ENCODE measurements at regions not wholly inside any gene's neighbourhood (a gene's known extent, or its start where the extent isn't known, plus 50 kb on each side); places are given as distances from the start of the nearest gene placed in this dataset.
"Not testable (repeated sequence)": the region's sequence is repeated elsewhere in the genome, so short reads cannot be mapped to it uniquely, and the experiment has no call there.

DNA sequence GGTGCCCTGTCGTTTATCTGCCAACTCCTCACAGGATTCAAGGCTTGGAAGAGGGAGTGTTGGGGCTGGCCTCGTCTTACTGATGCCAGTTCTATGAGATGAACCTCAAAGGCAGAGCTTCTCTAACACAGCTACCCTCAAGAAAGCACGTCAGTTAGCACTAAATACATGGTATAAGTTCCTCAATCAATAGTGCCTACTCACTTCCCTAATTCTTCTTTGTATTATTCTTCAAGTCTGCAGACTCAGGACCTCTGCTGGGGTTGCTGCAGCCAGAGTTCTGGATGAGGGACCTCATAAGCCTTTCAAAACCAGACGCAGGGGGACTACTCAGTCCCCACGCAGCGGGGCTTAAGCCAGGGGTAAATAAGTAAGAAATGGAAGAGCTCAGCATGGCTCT lies 118.3 kb downstream of the VPREB1 start:
- no peak overlapping the region for H3K27ac ChIP-seq
- intact Hi-C loops (cut with DNase I; ENCODE audit: low total_unique reads): loop anchor here (10.0 kb wide), 1 partner anchor 158 kb away; no protein-coding TSS in a partner anchor
- no peaks in the 10 kb centered on the region for H3K27me3 ChIP-seq
- no peaks in the 10 kb centered on the region for H3K36me3 ChIP-seq
- no peak for TF ChIP-seq POLR2AphosphoS5 (IDR thresholded peaks at IDR 0.05)
- TF ChIP-seq, protein P1, sequence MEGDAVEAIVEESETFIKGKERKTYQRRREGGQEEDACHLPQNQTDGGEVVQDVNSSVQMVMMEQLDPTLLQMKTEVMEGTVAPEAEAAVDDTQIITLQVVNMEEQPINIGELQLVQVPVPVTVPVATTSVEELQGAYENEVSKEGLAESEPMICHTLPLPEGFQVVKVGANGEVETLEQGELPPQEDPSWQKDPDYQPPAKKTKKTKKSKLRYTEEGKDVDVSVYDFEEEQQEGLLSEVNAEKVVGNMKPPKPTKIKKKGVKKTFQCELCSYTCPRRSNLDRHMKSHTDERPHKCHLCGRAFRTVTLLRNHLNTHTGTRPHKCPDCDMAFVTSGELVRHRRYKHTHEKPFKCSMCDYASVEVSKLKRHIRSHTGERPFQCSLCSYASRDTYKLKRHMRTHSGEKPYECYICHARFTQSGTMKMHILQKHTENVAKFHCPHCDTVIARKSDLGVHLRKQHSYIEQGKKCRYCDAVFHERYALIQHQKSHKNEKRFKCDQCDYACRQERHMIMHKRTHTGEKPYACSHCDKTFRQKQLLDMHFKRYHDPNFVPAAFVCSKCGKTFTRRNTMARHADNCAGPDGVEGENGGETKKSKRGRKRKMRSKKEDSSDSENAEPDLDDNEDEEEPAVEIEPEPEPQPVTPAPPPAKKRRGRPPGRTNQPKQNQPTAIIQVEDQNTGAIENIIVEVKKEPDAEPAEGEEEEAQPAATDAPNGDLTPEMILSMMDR (IDR thresholded peaks at IDR 0.05): no peak
- no peak for TF ChIP-seq POLR2A (IDR thresholded peaks at IDR 0.05)
- no peak overlapping the region for H3K4me3 ChIP-seq
- DNase-seq (ENCODE audit: low spot score in 2 of 2): no peak
- no peaks in the 10 kb centered on the region for H3K9me3 ChIP-seq
- H3K4me1 ChIP-seq: no peaks in the 10 kb centered on the region

DNA sequence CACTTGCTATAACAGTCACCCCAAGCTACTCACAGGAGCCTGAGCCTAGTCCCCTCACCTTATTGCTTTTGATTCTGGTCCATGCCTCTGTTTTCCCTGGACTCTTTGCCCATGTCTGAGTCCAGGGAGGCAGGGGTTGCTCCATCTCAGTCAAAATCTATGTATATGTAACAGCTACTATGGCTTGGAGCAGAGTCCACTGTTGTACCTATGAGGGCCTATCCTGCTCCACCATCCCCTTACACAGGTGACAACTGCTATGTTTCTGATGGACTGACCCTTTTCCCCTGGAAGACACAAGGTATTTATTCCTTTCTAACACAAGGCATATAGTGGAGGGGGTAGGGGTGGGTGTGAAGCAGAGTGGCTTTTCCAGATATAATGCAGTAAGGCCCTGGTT lies 119.6 kb downstream of the VPREB1 start:
- H3K4me1 ChIP-seq: no peaks in the 10 kb centered on the region
- H3K36me3 ChIP-seq: no peaks in the 10 kb centered on the region
- H3K4me3 ChIP-seq: no peak overlapping the region
- DNase-seq (ENCODE audit: low spot score in 2 of 2): no peak
- no peaks in the 10 kb centered on the region for H3K27me3 ChIP-seq
- H3K9me3 ChIP-seq: no peaks in the 10 kb centered on the region
- no peak overlapping the region for H3K27ac ChIP-seq
- intact Hi-C loops (cut with DNase I; ENCODE audit: low total_unique reads): loop anchor here (10.0 kb wide), 1 partner anchor 159 kb away; no protein-coding TSS in a partner anchor
- TF ChIP-seq, protein P1 (IDR thresholded peaks at IDR 0.05): no peak
- TF ChIP-seq POLR2AphosphoS5 (IDR thresholded peaks at IDR 0.05) (no peak), POLR2A (IDR thresholded peaks at IDR 0.05) (no peak)

DNA sequence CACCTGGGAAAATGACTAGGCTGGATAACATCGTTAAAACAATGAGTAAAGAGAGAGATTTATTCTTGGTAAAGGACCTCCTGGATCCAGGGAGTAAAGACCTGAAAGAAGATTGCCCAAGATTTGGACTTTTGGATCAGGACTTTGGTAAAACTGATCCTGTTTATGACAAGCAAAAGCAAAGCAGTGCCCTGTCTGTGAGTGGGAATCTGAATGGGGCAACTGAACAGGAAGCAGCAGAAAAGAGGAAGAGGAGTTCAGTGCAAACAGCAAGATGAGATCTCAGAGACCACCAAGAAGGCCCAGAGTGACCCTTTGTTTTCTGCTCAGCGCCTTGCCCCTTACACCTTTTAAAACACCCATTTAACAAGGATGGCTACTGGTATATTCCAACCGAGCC lies 122.0 kb downstream of the VPREB1 start:
- Histone ChIP-seq H3K4me1 (no peaks in the 10 kb centered on the region), H3K4me3 (no peak overlapping the region), H3K27ac (no peak overlapping the region), H3K9me3 (no peaks in the 10 kb centered on the region), H3K36me3 (no peaks in the 10 kb centered on the region), H3K27me3 (no peaks in the 10 kb centered on the region)
- TF ChIP-seq, protein P1 (IDR thresholded peaks at IDR 0.05): no peak
- TF ChIP-seq POLR2A (IDR thresholded peaks at IDR 0.05): no peak
- no peak for TF ChIP-seq POLR2AphosphoS5 (IDR thresholded peaks at IDR 0.05)
- intact Hi-C loops (cut with DNase I; ENCODE audit: low total_unique reads): loop anchor here (10.0 kb wide), 1 partner anchor 162 kb away; no protein-coding TSS in a partner anchor
- no peak for DNase-seq (ENCODE audit: low spot score in 2 of 2)

DNA sequence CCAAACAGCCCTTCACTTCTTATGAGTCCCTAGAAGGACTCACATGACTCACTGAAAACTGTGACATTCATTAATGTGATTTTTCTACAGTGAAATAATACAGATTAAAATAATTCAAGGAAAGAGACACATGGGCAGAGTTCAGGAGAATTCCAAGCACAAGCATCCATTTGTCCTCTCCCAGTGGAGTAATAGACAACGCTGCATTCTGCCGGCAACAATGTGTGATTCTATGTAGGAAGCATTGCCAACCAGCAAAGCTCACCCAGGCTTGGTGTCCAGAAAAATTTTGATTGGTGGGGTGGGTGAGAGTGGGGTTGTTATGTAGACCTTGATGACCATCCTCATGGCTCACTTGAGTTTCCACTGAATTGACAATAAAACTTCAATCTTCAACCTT lies 123.9 kb downstream of the VPREB1 start:
- DNase-seq (ENCODE audit: low spot score in 2 of 2): no peak
- no peak overlapping the region for H3K4me3 ChIP-seq
- no peak overlapping the region for H3K27ac ChIP-seq
- H3K27me3 ChIP-seq: no peaks in the 10 kb centered on the region
- no peaks in the 10 kb centered on the region for H3K9me3 ChIP-seq
- no peaks in the 10 kb centered on the region for H3K4me1 ChIP-seq
- TF ChIP-seq POLR2A (IDR thresholded peaks at IDR 0.05) (no peak), POLR2AphosphoS5 (IDR thresholded peaks at IDR 0.05) (no peak)
- TF ChIP-seq, protein P1 (IDR thresholded peaks at IDR 0.05): no peak
- intact Hi-C loops (cut with DNase I; ENCODE audit: low total_unique reads): loop anchor here (10.0 kb wide), 1 partner anchor 164 kb away; no protein-coding TSS in a partner anchor
- H3K36me3 ChIP-seq: no peaks in the 10 kb centered on the region

DNA sequence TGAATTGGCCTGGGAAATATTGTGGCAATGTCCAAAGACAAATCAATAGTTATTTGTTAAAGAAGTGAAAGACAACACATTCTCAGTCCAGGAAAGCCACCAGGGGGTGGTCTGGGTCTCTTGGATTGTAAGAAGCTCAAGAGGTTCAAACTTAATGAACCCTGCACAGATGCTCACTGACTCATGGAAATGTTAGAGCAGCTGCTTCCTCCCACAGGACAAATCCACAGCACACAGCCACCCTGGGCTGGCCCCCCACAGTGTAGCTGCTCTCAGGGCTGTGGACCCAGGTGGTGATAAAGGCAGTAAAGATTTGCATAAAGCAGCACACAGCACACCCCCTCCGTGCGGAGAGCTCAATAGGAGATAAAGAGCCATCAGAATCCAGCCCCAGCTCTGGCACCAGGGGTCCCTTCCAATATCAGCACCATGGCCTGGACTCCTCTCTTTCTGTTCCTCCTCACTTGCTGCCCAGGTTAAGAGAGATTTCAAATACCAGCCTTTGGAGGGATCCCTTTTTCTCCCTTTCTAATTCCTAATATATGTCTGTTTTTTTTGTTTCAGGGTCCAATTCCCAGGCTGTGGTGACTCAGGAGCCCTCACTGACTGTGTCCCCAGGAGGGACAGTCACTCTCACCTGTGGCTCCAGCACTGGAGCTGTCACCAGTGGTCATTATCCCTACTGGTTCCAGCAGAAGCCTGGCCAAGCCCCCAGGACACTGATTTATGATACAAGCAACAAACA lies 124.8 kb downstream of the VPREB1 start:
- not testable (repeated sequence) for DNase-seq (ENCODE audit: low spot score in 2 of 2); H3K4me1 ChIP-seq
- intact Hi-C loops (cut with DNase I; ENCODE audit: low total_unique reads): loop anchor here (10.0 kb wide), 1 partner anchor 165 kb away; no protein-coding TSS in a partner anchor

More for the DNA sequence above, 124.8 kb downstream of the VPREB1 start:
- H3K4me3 ChIP-seq, H3K27me3 ChIP-seq, H3K9me3 ChIP-seq, H3K36me3 ChIP-seq, H3K27ac ChIP-seq: not testable (repeated sequence)

Measured in breast epithelium (tissue), 4 donors.